Renal cortical epithelial cell (primary cell): ENCODE measurements at regions not wholly inside any gene's neighbourhood (a gene's known extent, or its start where the extent isn't known, plus 50 kb on each side); places are given as distances from the start of the nearest gene placed in this dataset.
A peak's percentile ranks its signal among the peaks of the same experiment; 100 is the strongest.

ENCODE experiments used
- DNase-seq: peaks from one replicate; pipeline ENCODE4 v3.0.0-alpha.2; 2011; ENCODE audit warnings: low read depth

- DNase-seq: no peak
Measured at GRCh38 chr15:69576948-69577351, 124.3 kb downstream of the RPLP1 start.

GRCh38 chr15:69577397-69577796 lies 124.8 kb downstream of the RPLP1 start:
- DNase-seq: no peak

GRCh38 chr15:69578252-69578651 lies 125.6 kb downstream of the RPLP1 start:
- DNase-seq: no peak

- peak; percentile 95 for DNase-seq
Measured at GRCh38 chr15:69578787-69579583, 126.4 kb downstream of the RPLP1 start.

GRCh38 chr15:69579950-69580618 lies 127.5 kb downstream of the RPLP1 start:
- DNase-seq: no peak

- no peak for DNase-seq
Measured at GRCh38 chr15:69583626-69584025, 131.0 kb downstream of the RPLP1 start.

- DNase-seq: no peak
Measured at GRCh38 chr15:69585937-69586336, 133.3 kb downstream of the RPLP1 start.

- no peak for DNase-seq
Measured at GRCh38 chr15:69586721-69587120, 134.1 kb downstream of the RPLP1 start.

GRCh38 chr15:69587723-69588426 lies 135.3 kb downstream of the RPLP1 start:
- DNase-seq: peak; percentile 38

- DNase-seq: no peak
Measured at GRCh38 chr15:69590201-69590710, 137.6 kb downstream of the RPLP1 start.

GRCh38 chr15:69590932-69591524 lies 138.4 kb downstream of the RPLP1 start:
- DNase-seq: no peak

- DNase-seq: peak; percentile 90
Measured at GRCh38 chr15:69591905-69592508, 139.4 kb downstream of the RPLP1 start.

GRCh38 chr15:69592954-69593353 lies 140.3 kb downstream of the RPLP1 start:
- no peak for DNase-seq

GRCh38 chr15:69593488-69593887 lies 140.9 kb downstream of the RPLP1 start:
- no peak for DNase-seq

- DNase-seq: peak; percentile 80
Measured at GRCh38 chr15:69593981-69594966, 141.7 kb downstream of the RPLP1 start.

- peak; percentile 41 for DNase-seq
Measured at GRCh38 chr15:69595009-69595791, 142.6 kb downstream of the RPLP1 start.

- no peak for DNase-seq
Measured at GRCh38 chr15:69597061-69597592, 144.5 kb downstream of the RPLP1 start.

- no peak for DNase-seq
Measured at GRCh38 chr15:69599271-69599670, 146.7 kb downstream of the RPLP1 start.

GRCh38 chr15:69600556-69601085 lies 148.0 kb downstream of the RPLP1 start:
- no peak for DNase-seq
